ENCODE measurements at regions not wholly inside any gene's neighbourhood (a gene's known extent, or its start where the extent isn't known, plus 50 kb on each side); places are given as distances from the start of the nearest gene placed in this dataset.
"Not testable (repeated sequence)": the region's sequence is repeated elsewhere in the genome, so short reads cannot be mapped to it uniquely, and the experiment has no call there.

DNA sequence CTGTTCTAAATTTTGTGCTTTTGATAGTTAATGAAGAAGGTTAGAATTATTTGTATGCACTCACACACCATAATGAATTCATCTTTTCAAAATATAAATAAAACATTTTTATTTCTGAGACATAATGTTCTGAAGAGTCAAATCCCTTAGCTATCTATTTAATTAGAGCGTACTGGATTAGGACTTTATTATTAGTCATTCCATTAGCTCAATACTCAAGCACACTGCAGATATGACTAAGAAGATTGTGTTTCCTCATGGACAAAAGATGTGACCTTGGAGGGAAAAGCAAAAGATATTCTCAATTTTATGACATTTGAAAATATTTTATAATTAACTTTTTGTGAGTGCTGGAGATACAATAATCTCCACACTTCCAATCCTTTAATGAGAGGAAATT is 666.4 kb downstream of the CD109 start:
- H3K9me3 ChIP-seq, result no peaks in the 10 kb centered on the region
- ATAC-seq (ENCODE audit: low FRiP score in 2 of 2), result peak in 1 of 2 donors; percentile 58
- H3K36me3 ChIP-seq, result no peaks in the 10 kb centered on the region

GRCh38 chr6:74357321-74357720 is 661.3 kb downstream of the CD109 start:
- no peaks in the 10 kb centered on the region for H3K27me3 ChIP-seq
- ATAC-seq (ENCODE audit: low FRiP score in 2 of 2) (peak in 1 of 2 donors; percentile 56), DNase-seq (no peak)
- H3K36me3 ChIP-seq, result no peaks in the 10 kb centered on the region
- H3K9me3 ChIP-seq, result no peaks in the 10 kb centered on the region
- no peak overlapping the region for H3K27ac ChIP-seq
- TF ChIP-seq, protein P1, sequence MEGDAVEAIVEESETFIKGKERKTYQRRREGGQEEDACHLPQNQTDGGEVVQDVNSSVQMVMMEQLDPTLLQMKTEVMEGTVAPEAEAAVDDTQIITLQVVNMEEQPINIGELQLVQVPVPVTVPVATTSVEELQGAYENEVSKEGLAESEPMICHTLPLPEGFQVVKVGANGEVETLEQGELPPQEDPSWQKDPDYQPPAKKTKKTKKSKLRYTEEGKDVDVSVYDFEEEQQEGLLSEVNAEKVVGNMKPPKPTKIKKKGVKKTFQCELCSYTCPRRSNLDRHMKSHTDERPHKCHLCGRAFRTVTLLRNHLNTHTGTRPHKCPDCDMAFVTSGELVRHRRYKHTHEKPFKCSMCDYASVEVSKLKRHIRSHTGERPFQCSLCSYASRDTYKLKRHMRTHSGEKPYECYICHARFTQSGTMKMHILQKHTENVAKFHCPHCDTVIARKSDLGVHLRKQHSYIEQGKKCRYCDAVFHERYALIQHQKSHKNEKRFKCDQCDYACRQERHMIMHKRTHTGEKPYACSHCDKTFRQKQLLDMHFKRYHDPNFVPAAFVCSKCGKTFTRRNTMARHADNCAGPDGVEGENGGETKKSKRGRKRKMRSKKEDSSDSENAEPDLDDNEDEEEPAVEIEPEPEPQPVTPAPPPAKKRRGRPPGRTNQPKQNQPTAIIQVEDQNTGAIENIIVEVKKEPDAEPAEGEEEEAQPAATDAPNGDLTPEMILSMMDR (IDR thresholded peaks at IDR 0.05), result no peak
- TF ChIP-seq POLR2AphosphoS5 (IDR thresholded peaks at IDR 0.05) (no peak), POLR2A (IDR thresholded peaks at IDR 0.05) (no peak), EP300 (IDR thresholded peaks at IDR 0.05) (no peak)
- WGBS, 2 donors, result 88% methylated on average over 4 of the region's 4 CpGs
- H3K4me1 ChIP-seq, result no peaks in the 10 kb centered on the region
- H3K4me3 ChIP-seq, result no peak overlapping the region

More for the DNA sequence above, 666.4 kb downstream of the CD109 start:
- Histone ChIP-seq H3K4me1 (no peaks in the 10 kb centered on the region), H3K4me3 (no peak overlapping the region), H3K27ac (no peak overlapping the region), H3K27me3 (no peaks in the 10 kb centered on the region)
- no peak for TF ChIP-seq POLR2AphosphoS5 (IDR thresholded peaks at IDR 0.05)
- no peak for TF ChIP-seq POLR2A (IDR thresholded peaks at IDR 0.05)
- TF ChIP-seq, protein P1 (IDR thresholded peaks at IDR 0.05), result no peak
- no peak for TF ChIP-seq EP300 (IDR thresholded peaks at IDR 0.05)
- no peak for DNase-seq
- 93 to 100% methylated on average over 1 of the region's 1 CpG for WGBS, 2 donors

GRCh38 chr6:74356391-74356790 is 660.4 kb downstream of the CD109 start:
- WGBS, 2 donors, result 83 to 91% methylated on average over 2 of the region's 2 CpGs
- ATAC-seq (ENCODE audit: low FRiP score in 2 of 2), result no peak
- no peak for DNase-seq
- Histone ChIP-seq H3K27ac (no peak overlapping the region), H3K36me3 (no peaks in the 10 kb centered on the region), H3K4me3 (no peak overlapping the region), H3K4me1 (no peaks in the 10 kb centered on the region), H3K9me3 (no peaks in the 10 kb centered on the region), H3K27me3 (no peaks in the 10 kb centered on the region)
- no peak for TF ChIP-seq POLR2AphosphoS5 (IDR thresholded peaks at IDR 0.05)
- no peak for TF ChIP-seq EP300 (IDR thresholded peaks at IDR 0.05)
- TF ChIP-seq, protein P1 (IDR thresholded peaks at IDR 0.05), result no peak
- no peak for TF ChIP-seq POLR2A (IDR thresholded peaks at IDR 0.05)

GRCh38 chr6:74346936-74347535 is 651.0 kb downstream of the CD109 start:
- Histone ChIP-seq H3K4me1 (no peaks in the 10 kb centered on the region), H3K4me3 (no peak overlapping the region), H3K36me3 (no peaks in the 10 kb centered on the region), H3K9me3 (no peaks in the 10 kb centered on the region), H3K27me3 (no peaks in the 10 kb centered on the region), H3K27ac (no peak overlapping the region)
- TF ChIP-seq, protein P1 (IDR thresholded peaks at IDR 0.05), result no peak
- no peak for TF ChIP-seq POLR2AphosphoS5 (IDR thresholded peaks at IDR 0.05)
- TF ChIP-seq EP300 (IDR thresholded peaks at IDR 0.05), result no peak
- no peak for TF ChIP-seq POLR2A (IDR thresholded peaks at IDR 0.05)
- ATAC-seq (ENCODE audit: low FRiP score in 2 of 2), result no peak
- DNase-seq, result no peak
- 63 to 65% methylated on average over 4 of the region's 4 CpGs for WGBS, 2 donors

- H3K27me3 ChIP-seq, result no peaks in the 10 kb centered on the region
- DNase-seq (no peak), ATAC-seq (ENCODE audit: low FRiP score in 2 of 2) (no peak)
- H3K27ac ChIP-seq, result no peak overlapping the region
- no peaks in the 10 kb centered on the region for H3K9me3 ChIP-seq
- WGBS, 2 donors, result 67 to 69% methylated on average over 3 of the region's 3 CpGs
- H3K4me1 ChIP-seq, result no peaks in the 10 kb centered on the region
- H3K36me3 ChIP-seq, result no peaks in the 10 kb centered on the region
- no peak for TF ChIP-seq POLR2AphosphoS5 (IDR thresholded peaks at IDR 0.05)
- TF ChIP-seq, protein P1 (IDR thresholded peaks at IDR 0.05), result peak in 1 of 6 experiments; percentile 10
- H3K4me3 ChIP-seq, result no peak overlapping the region
Observed at GRCh38 chr6:74343804-74344203, 647.8 kb downstream of the CD109 start.

DNA sequence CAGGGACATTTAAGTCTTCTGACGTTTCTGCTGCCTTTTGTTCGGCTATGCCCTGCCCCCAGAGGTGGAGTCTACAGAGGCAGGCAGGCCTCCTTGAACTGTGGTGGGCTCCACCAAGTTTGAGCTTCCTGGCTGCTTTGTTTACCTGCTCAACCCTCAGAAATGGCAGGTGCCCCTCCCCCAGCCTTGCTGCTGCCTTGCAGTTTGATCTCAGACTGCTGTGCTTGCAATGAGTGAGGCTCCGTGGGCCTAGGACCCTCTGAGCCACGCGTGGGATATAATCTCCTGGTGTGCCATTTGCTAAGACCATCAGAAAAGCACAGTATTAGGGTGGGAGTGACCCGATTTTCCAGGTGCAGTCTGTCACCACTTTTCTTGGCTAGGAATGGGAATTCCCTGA is 647.3 kb downstream of the CD109 start:
- not testable (repeated sequence) for H3K27ac ChIP-seq; H3K9me3 ChIP-seq; DNase-seq; H3K36me3 ChIP-seq; H3K4me1 ChIP-seq; H3K4me3 ChIP-seq; ATAC-seq (ENCODE audit: low FRiP score in 2 of 2); H3K27me3 ChIP-seq
- 73 to 81% methylated on average over 4 to 6 of the region's 6 CpGs for WGBS, 2 donors

Data from upper lobe of left lung (tissue), 6 donors.